Rectal smooth muscle tissue (tissue), 1 donor: ENCODE measurements at regions not wholly inside any gene's neighbourhood (a gene's known extent, or its start where the extent isn't known, plus 50 kb on each side); places are given as distances from the start of the nearest gene placed in this dataset.

Experiments used
- H3K27ac ChIP-seq: one replicate; pipeline ENCODE4 v1.7.0; 2013; ENCODE audit warnings: low read depth, low read length, inconsistent platforms
- H3K27me3 ChIP-seq: one replicate; pipeline ENCODE4 v1.7.0; 2013; ENCODE audit warnings: low read length; ENCODE audit not compliant: control insufficient read depth, insufficient read depth
- H3K36me3 ChIP-seq: one replicate; pipeline ENCODE4 v1.7.0; 2013; ENCODE audit warnings: low read length; ENCODE audit not compliant: control insufficient read depth, insufficient read depth
- H3K4me1 ChIP-seq: one replicate; pipeline ENCODE4 v1.7.0; 2013; ENCODE audit warnings: low read length; ENCODE audit not compliant: control insufficient read depth, insufficient read depth
- H3K4me3 ChIP-seq: one replicate; pipeline ENCODE4 v1.7.0; 2013; ENCODE audit warnings: low read length
- H3K9ac ChIP-seq: one replicate; pipeline ENCODE4 v1.7.0; 2013; ENCODE audit warnings: low read length

DNA sequence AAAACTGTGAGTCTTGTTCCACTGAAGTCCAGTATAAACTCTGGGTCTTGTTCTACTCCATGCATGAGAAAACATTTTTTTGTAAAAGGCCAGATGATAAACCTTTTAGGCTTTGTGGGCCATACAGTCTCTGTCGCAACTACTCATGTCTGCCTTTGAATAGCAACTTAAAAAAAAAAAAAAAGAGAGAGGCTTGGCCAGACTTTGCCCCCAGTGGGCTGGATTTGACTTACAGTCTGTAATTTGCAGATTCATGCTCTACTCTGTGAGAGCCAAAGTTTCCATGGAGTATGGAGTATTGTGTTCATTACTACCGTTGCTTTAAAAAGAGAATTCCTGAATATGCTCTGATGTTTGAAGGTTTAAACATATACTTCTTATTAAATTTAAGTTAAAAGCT is 654.9 kb upstream of the PKN2 start:
- Histone ChIP-seq H3K4me3 (no peak overlapping the region), H3K36me3 (no peaks in the 10 kb centered on the region), H3K27ac (no peak overlapping the region), H3K4me1 (no peaks in the 10 kb centered on the region), H3K27me3 (no peaks in the 10 kb centered on the region), H3K9ac (no peak overlapping the region)

DNA sequence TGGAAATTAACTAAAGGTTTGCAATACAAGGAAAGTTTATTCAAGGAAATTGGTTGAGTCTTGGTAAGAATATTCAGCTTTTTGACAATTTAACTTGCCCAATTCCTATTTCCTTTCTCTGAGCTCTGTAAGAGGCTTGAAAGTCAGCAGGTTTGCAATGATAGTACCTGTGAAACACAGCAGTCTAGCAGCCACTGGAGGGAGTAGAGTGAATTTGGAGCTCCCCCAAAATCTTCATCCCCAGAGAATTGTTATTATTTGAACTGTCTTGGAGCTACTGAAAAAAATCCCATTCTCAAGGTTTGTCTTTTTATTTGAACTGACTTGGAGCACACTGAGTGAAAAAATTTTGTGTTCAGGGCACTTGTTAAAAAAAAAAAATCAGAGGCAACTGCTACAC is 654.2 kb upstream of the PKN2 start:
- Histone ChIP-seq H3K9ac (no peak overlapping the region), H3K27ac (no peak overlapping the region), H3K27me3 (no peaks in the 10 kb centered on the region), H3K4me3 (no peak overlapping the region), H3K4me1 (no peaks in the 10 kb centered on the region), H3K36me3 (no peaks in the 10 kb centered on the region)

DNA sequence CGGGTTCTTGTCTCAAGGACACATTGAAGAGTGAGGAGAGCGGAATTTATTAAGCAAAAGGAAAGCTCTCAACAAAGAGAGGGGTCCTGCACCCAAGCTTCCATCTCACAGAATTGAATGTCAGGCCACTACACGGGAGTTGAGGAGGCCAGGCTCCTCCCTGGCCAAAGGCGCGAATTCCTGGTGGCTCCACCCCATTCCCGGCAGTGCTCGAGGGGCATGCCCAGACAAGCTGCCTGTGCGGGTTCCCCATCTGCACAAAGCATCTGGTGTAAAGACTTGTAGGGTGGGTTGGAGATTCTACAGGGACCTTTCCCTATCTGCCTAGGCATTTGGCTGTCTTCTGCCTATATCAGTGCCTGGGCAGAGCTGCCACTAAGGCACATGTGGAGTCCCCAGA is 648.5 kb upstream of the PKN2 start:
- H3K4me3 ChIP-seq = no peak overlapping the region
- no peak overlapping the region for H3K27ac ChIP-seq

DNA sequence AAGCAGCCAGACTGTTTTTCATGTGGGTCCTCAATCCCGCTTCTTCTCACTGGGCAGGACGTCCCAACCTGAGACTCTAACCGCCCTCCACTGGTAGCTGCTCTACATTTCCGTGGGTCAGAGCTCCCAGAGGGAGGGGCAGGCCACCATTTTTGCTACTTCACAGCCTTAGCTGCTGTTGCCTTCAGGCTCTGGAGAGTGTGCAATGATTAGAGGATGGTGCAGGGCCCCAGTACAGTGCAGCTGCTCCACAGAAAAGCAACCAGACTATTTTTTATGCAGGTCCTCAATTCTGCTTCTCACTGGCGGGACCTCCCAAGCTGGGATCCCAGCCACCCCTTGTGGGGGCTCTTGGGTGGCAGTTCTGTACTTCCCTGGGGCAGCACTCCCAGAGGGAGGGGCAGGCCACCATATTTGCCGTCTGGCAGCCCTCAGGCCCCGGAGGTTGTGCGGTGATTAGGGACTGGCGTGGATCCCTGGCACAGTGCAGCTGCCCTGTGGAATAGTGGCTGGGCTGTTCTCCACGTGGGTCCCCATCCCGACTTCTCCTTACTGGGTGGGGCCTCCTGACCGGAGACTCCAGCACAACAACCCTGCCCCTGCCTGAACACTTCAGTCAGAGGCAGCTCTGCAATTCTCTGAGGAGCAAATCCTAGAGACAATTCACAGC is 647.6 kb upstream of the PKN2 start:
- H3K9ac ChIP-seq = no peak overlapping the region
- H3K4me3 ChIP-seq = no peak overlapping the region
- no peak overlapping the region for H3K27ac ChIP-seq
- no peaks in the 10 kb centered on the region for H3K36me3 ChIP-seq
- H3K4me1 ChIP-seq = no peaks in the 10 kb centered on the region
- no peaks in the 10 kb centered on the region for H3K27me3 ChIP-seq

More for the DNA sequence above, 648.5 kb upstream of the PKN2 start:
- H3K4me1 ChIP-seq = no peaks in the 10 kb centered on the region
- no peak overlapping the region for H3K9ac ChIP-seq
- no peaks in the 10 kb centered on the region for H3K36me3 ChIP-seq
- no peaks in the 10 kb centered on the region for H3K27me3 ChIP-seq

DNA sequence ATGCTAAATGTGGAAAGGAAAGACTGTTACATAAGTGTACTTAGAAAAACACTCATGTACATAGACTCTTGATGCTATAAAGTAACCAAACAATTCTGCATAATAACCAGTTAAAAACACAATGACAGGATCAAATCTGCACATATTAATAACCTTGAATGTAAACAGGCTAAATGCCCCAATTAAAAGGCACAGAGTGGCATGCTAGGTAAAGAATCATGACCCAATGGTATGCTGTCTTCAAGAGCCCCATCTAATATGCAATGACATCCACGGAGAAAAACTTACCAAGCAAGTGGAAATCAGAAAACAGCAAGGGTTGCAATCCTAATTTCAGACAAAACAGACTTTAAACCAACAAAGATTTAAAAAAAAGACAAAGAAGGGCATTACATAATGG is 644.8 kb upstream of the PKN2 start:
- H3K27me3 ChIP-seq = no peaks in the 10 kb centered on the region
- no peaks in the 10 kb centered on the region for H3K4me1 ChIP-seq
- no peak overlapping the region for H3K9ac ChIP-seq

DNA sequence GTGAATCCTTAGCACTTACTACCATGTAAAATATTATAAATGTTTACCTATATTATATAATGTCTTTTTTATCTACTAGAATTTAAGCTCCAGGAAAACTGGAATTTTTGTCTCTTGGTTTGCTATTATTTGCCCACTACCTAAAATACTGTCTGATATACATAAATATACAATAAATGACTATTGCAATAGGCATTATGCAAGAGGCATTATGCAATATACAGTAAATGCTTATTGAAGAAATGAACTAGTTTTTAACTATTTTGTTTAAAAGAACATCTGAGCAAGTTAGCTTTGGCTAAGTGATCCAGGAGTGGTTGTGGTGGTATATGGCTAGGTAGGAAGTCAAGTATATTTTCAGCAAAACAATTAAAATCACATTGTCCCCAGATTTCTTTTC is 640.2 kb upstream of the PKN2 start:
- H3K4me3 ChIP-seq = no peak overlapping the region
- no peaks in the 10 kb centered on the region for H3K36me3 ChIP-seq
- no peak overlapping the region for H3K9ac ChIP-seq
- H3K27me3 ChIP-seq = no peaks in the 10 kb centered on the region
- H3K4me1 ChIP-seq = no peaks in the 10 kb centered on the region
- H3K27ac ChIP-seq = no peak overlapping the region

More for the DNA sequence above, 644.8 kb upstream of the PKN2 start:
- Histone ChIP-seq H3K27ac (no peak overlapping the region), H3K36me3 (no peaks in the 10 kb centered on the region), H3K4me3 (no peak overlapping the region)

DNA sequence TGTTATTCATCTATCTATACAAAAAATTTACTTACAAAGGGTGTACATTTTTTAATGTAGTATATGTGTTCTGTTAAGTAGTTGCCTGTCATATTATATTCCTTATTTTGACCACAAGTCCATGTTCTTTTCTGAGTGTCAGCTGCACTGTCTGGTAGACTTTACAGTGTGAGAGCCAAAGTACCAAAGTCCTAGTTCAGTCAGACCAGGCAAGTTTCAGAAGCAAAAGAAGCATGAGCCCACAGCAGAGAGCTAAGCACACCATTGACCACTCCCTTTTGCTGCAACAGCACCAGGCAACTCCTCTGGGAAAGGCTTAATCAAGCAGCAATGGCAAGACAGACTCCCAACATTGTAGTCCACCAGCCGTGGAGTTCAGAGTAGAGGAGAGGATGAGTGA is 631.9 kb upstream of the PKN2 start:
- H3K27me3 ChIP-seq = no peaks in the 10 kb centered on the region
- H3K4me1 ChIP-seq = no peaks in the 10 kb centered on the region
- H3K9ac ChIP-seq = no peak overlapping the region
- H3K36me3 ChIP-seq = no peaks in the 10 kb centered on the region
- no peak overlapping the region for H3K4me3 ChIP-seq
- no peak overlapping the region for H3K27ac ChIP-seq

DNA sequence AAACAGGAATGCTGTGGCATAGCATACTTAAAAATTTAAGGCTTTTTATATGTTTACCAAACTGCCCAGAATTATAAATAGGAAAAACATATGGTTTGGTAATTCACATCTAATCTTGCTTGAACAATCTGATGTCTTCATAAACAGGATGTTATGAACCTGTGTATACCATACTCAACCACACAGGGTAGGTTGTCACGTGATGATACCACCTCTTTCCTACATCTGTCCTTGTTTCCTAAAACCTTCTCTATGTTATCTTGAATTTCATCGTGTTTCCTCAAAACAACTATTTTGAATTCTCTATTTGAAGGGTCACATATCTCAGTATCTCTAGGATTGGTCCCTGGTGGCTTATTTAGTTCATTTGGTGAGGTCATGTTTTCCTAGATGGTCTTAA is 631.0 kb upstream of the PKN2 start:
- H3K27me3 ChIP-seq = no peaks in the 10 kb centered on the region
- H3K9ac ChIP-seq = no peak overlapping the region
- no peaks in the 10 kb centered on the region for H3K36me3 ChIP-seq
- H3K4me1 ChIP-seq = no peaks in the 10 kb centered on the region
- no peak overlapping the region for H3K27ac ChIP-seq
- no peak overlapping the region for H3K4me3 ChIP-seq

DNA sequence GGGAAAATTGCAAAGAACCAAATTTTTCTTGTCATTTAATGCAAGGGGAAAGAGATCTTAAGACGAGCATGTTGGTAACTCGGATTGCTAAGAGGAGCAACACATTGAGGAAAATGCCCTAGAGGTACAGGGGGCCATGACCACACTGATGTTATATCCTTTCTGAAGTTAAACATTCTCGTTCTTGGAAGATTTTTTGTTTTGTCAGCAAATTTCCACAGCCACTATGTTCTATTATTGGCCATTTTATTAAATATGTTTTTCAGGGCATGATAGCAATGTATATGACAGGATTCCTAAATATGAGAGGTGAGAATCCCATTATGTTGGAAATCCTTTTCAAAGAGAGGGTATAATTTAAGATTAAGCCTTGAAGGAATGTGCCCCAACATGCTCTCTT is 627.2 kb upstream of the PKN2 start:
- H3K9ac ChIP-seq = no peak overlapping the region
- no peaks in the 10 kb centered on the region for H3K36me3 ChIP-seq

DNA sequence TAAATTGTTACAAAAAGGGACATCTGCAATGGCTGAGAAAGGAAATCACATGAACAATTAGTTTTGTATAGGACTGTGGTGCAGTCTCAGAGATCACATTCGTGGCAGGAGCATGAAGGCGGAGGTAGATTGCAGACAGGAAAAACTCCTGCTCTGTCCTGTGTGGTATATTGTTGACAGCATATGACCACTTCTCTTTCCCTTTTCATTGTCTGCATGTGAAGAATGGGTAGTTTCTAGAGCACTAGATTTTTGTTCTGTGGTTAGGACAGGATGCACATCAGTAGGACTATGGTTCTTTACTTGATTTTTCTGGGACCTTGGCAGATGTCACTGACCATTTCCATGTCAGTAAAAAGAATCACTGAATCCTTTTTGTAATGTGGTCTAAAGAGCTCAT is 625.9 kb upstream of the PKN2 start:
- H3K27me3 ChIP-seq = no peaks in the 10 kb centered on the region
- no peak overlapping the region for H3K9ac ChIP-seq
- no peak overlapping the region for H3K27ac ChIP-seq
- no peak overlapping the region for H3K4me3 ChIP-seq
- H3K4me1 ChIP-seq = no peaks in the 10 kb centered on the region
- H3K36me3 ChIP-seq = no peaks in the 10 kb centered on the region

More for the DNA sequence above, 627.2 kb upstream of the PKN2 start:
- no peak overlapping the region for H3K27ac ChIP-seq
- no peaks in the 10 kb centered on the region for H3K4me1 ChIP-seq
- no peak overlapping the region for H3K4me3 ChIP-seq
- no peaks in the 10 kb centered on the region for H3K27me3 ChIP-seq

DNA sequence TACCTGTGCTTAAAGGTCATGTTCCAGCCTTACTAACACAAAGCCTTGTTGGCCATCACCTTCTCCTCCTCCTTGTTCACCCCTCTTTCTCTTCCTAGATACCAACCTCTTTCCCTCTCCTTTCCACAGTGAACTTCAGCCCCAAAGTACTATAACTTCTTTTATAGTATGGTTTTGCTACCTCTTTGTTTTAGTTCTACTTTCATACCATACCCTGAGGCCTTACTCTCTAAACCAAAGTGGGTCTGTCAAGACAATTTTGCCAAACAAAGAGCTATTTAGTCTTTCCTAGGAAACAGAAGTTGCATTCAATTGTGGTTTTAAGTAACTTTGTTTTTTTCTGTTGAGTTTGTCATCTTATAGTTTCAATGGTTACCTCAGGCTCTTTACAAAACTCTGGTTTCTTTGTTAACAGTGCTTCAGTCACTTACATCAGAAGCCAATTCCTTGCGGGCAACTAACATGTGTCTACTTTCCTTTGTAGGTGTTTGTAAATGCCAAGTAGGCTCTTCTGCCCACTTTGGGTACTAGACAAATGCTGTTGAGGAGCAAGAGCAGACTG is 623.9 kb upstream of the PKN2 start:
- Histone ChIP-seq H3K36me3 (no peaks in the 10 kb centered on the region), H3K4me3 (no peak overlapping the region), H3K4me1 (no peaks in the 10 kb centered on the region), H3K9ac (no peak overlapping the region), H3K27me3 (no peaks in the 10 kb centered on the region), H3K27ac (no peak overlapping the region)

DNA sequence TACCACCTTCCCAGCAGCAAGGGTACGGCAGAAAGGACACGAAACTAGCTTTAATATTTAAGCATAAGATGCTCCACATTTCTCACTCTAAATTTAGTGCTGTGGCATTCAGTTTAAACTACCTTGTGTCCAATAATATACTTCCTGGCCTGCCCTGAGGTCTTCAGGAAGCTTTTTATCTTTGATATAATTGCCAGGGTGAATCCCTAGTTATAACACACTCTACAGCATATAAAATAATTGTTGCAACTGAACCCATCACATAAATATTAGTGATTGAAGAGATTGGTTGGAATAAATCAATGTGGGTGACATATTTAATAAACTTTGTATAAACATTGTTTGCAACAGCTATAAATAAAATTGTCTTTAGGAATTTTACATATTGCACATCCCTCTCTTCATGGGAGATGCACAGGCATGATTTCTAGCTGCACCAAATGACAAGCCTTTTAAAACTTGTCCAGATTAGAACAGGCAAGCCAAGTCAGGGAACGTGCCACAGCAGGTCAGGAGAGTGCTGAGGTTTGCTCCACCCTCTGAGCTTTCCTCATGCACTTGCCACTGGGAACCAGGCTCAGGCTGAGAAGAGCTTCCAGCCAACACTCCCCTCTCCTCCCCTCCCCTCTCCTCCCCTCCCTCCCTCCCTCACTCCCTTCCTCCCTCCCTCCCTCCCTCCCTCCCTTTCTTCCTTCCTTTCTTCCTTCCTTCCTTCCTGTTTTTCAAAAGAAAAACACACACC is 623.2 kb upstream of the PKN2 start:
- no peak overlapping the region for H3K9ac ChIP-seq
- no peaks in the 10 kb centered on the region for H3K27me3 ChIP-seq
- H3K4me1 ChIP-seq = no peaks in the 10 kb centered on the region
- no peak overlapping the region for H3K4me3 ChIP-seq
- no peaks in the 10 kb centered on the region for H3K36me3 ChIP-seq
- no peak overlapping the region for H3K27ac ChIP-seq
